Activated naive CD8-positive, alpha-beta T cell treated with anti-CD3 and anti-CD28 coated beads, Interleukin-2, amount 10 ng/mL, durations not matched to agents 7 days and 5 days (primary cell): ENCODE measurements at regions not wholly inside any gene's neighbourhood (a gene's known extent, or its start where the extent isn't known, plus 50 kb on each side); places are given as distances from the start of the nearest gene placed in this dataset.
A peak's percentile ranks its signal among the peaks of the same experiment; 100 is the strongest.

ENCODE experiments used
- ATAC-seq: fragments of 150-1000 bp; cut with Tn5 transposase; one replicate; pipeline ENCODE4 v1.10.0; 2021; ENCODE audit warnings: low read depth, moderate library complexity
- POLR2A ChIA-PET: fragments of 350-600 bp; sonication (Branson Sonifier 250); formaldehyde crosslinking; loops from one replicate; lab custom pipeline; 2021; ENCODE audit warnings: antibody characterized with exemption; lab: Charles Lee
- DNase-seq: peaks from one replicate; pipeline ENCODE4 v3.0.0; 2021
- H3K27ac Mint-ChIP-seq: one replicate; pipeline ENCODE4 v1.8.0; 2022; ENCODE audit warnings: mild to moderate bottlenecking, mixed read lengths
- H3K27me3 Mint-ChIP-seq: one replicate; pipeline ENCODE4 v1.8.0; 2022; ENCODE audit warnings: mild to moderate bottlenecking, moderate library complexity, mixed read lengths
- H3K36me3 Mint-ChIP-seq: one replicate; pipeline ENCODE4 v1.8.0; 2021; ENCODE audit warnings: mild to moderate bottlenecking, mixed read lengths
- H3K4me1 Mint-ChIP-seq: one replicate; pipeline ENCODE4 v1.8.0; 2021; ENCODE audit warnings: mixed read lengths
- H3K4me3 Mint-ChIP-seq: one replicate; pipeline ENCODE4 v1.8.0; 2022; ENCODE audit warnings: mild to moderate bottlenecking, moderate library complexity, mixed read lengths
- H3K9me3 Mint-ChIP-seq: one replicate; pipeline ENCODE4 v1.8.0; 2021; ENCODE audit warnings: mixed read lengths

DNA sequence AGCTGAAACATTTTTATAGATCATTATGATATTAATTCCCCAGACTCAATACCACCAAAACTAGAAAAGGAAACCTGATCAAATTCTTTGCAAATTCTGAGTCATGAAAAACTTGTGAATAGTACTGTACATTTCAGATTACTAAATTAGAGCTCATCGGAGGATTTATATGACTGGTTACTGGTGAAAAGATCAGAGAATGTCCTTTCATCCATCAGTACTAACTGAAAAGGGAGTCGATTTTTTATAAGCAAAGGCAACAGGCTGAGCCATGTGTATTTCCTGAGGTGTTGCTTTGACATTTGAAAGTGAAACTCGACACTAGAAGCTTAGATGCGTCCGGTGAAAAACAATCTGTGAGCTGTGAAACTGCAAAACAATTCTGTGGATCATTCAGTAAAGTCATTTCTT is 155.7 kb downstream of the TNFSF18 start:
- POLR2A ChIA-PET: interaction anchor here (0.8 to 2.5 kb wide), 11 partner anchors 9 to 310 kb away, joined by 3 to 13 read pairs (median 4); no protein-coding TSS in a partner anchor
- H3K27me3 Mint-ChIP-seq: no peaks in the 10 kb centered on the region
- ATAC-seq: peak; percentile 88
- H3K4me1 Mint-ChIP-seq: peaks cover 36% of the 10 kb centered on the region
- peaks cover 9% of the 10 kb centered on the region for H3K36me3 Mint-ChIP-seq
- no peaks in the 10 kb centered on the region for H3K9me3 Mint-ChIP-seq
- DNase-seq: no peak
- H3K4me3 Mint-ChIP-seq: peak overlapping the region; percentile 75
- peak overlapping the region; percentile 92 for H3K27ac Mint-ChIP-seq

- H3K4me3 Mint-ChIP-seq: peak overlapping the region; percentile 30
- H3K27me3 Mint-ChIP-seq: no peaks in the 10 kb centered on the region
- H3K36me3 Mint-ChIP-seq: peaks cover 9% of the 10 kb centered on the region
- H3K27ac Mint-ChIP-seq: peak overlapping the region; percentile 22
- ATAC-seq: no peak
- POLR2A ChIA-PET: interaction anchor here (0.9 to 2.5 kb wide), 5 partner anchors 11 to 309 kb away, joined by 3 to 13 read pairs (median 4); no protein-coding TSS in a partner anchor
- no peaks in the 10 kb centered on the region for H3K9me3 Mint-ChIP-seq
- peaks cover 42% of the 10 kb centered on the region for H3K4me1 Mint-ChIP-seq
- no peak for DNase-seq
Measured at GRCh38 chr1:172895761-172896160, 155.0 kb downstream of the TNFSF18 start.

DNA sequence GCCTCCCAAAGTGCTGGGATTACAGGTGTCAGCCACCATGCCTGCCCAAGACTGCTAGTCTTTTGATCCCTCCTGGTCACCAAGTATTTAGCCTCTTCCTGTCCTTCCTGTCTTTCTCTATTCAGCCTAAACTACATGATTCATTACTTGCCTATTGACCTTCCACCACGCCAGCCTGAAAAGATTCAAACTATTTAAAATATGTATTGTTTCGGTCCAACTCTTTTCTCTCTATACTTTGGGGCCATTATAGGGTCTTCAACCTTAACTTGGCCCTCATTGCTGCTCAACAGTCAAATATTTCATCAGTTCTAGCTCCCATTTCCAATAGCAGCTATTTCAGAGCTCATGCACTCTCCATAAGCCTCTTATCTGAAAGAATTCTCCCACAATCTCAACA is 153.0 kb downstream of the TNFSF18 start:
- ATAC-seq (no peak), DNase-seq (no peak)
- Mint-ChIP-seq H3K27me3 (no peaks in the 10 kb centered on the region), H3K27ac (no peak overlapping the region), H3K9me3 (no peaks in the 10 kb centered on the region), H3K36me3 (peaks cover 9% of the 10 kb centered on the region), H3K4me1 (peaks cover 47% of the 10 kb centered on the region), H3K4me3 (no peak overlapping the region)
- POLR2A ChIA-PET: no interaction called here

GRCh38 chr1:172898866-172899265 is 151.9 kb downstream of the TNFSF18 start:
- POLR2A ChIA-PET: no interaction called here
- DNase-seq (no peak), ATAC-seq (no peak)
- Mint-ChIP-seq H3K4me1 (peaks cover 39% of the 10 kb centered on the region), H3K36me3 (peaks cover 11% of the 10 kb centered on the region), H3K9me3 (no peaks in the 10 kb centered on the region), H3K27me3 (no peaks in the 10 kb centered on the region), H3K4me3 (no peak overlapping the region), H3K27ac (no peak overlapping the region)

- peaks cover 31% of the 10 kb centered on the region for H3K4me1 Mint-ChIP-seq
- H3K9me3 Mint-ChIP-seq: peaks cover 5% of the 10 kb centered on the region
- POLR2A ChIA-PET: no interaction called here
- DNase-seq (no peak), ATAC-seq (no peak)
- H3K36me3 Mint-ChIP-seq: peaks cover 17% of the 10 kb centered on the region
- H3K4me3 Mint-ChIP-seq: peak overlapping the region; percentile 5
- no peaks in the 10 kb centered on the region for H3K27me3 Mint-ChIP-seq
- H3K27ac Mint-ChIP-seq: peak overlapping the region; percentile 0
Measured at GRCh38 chr1:172900376-172900997, 150.3 kb downstream of the TNFSF18 start.

- H3K4me1 Mint-ChIP-seq: peaks cover 37% of the 10 kb centered on the region
- H3K4me3 Mint-ChIP-seq: no peak overlapping the region
- peaks cover 6% of the 10 kb centered on the region for H3K9me3 Mint-ChIP-seq
- H3K27me3 Mint-ChIP-seq: no peaks in the 10 kb centered on the region
- H3K27ac Mint-ChIP-seq: no peak overlapping the region
- ATAC-seq (no peak), DNase-seq (no peak)
- peaks cover 17% of the 10 kb centered on the region for H3K36me3 Mint-ChIP-seq
- POLR2A ChIA-PET: no interaction called here
Measured at GRCh38 chr1:172902200-172902599, 148.5 kb downstream of the TNFSF18 start.

GRCh38 chr1:172902861-172903381 is 147.8 kb downstream of the TNFSF18 start:
- Mint-ChIP-seq H3K27me3 (no peaks in the 10 kb centered on the region), H3K4me3 (no peak overlapping the region), H3K27ac (no peak overlapping the region), H3K4me1 (peaks cover 39% of the 10 kb centered on the region), H3K36me3 (peaks cover 20% of the 10 kb centered on the region), H3K9me3 (peaks cover 9% of the 10 kb centered on the region)
- ATAC-seq (no peak), DNase-seq (no peak)
- POLR2A ChIA-PET: no interaction called here

DNA sequence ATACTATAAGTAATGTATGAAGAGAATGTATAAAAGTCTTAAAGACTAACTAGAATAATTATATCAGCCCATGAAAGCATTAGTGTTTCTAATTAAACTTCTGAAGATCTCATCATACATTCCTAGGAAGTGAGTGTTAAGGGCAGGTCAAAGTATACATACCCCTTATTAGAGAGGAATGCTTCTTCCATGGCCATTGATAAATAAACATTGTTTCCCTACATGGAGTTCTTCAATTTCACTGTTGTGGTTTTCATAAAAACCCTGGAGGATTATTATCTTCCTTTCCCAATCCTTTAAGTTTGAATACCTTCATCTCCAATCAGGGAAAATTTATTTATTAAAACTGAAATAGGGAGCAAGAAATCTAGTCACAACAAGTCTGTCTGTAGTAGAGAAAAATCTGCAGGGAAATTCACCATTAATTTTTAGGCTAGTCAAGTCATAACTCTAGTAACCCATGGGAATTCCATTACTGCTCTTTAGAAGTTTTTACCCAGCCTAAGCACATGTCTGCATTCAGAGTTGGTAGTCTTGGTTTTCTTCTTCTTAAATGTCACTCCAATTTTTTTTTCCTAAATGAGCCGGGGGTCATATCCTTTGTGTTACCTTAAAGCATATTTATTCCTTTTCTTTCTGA is 147.0 kb downstream of the TNFSF18 start:
- peaks cover 41% of the 10 kb centered on the region for H3K4me1 Mint-ChIP-seq
- H3K4me3 Mint-ChIP-seq: no peak overlapping the region
- H3K36me3 Mint-ChIP-seq: peaks cover 26% of the 10 kb centered on the region
- no peak for DNase-seq
- H3K9me3 Mint-ChIP-seq: peaks cover 12% of the 10 kb centered on the region
- ATAC-seq: no peak
- H3K27me3 Mint-ChIP-seq: no peaks in the 10 kb centered on the region
- POLR2A ChIA-PET: interaction anchor here (0.9 kb wide), 1 partner anchor 9 kb away, joined by 3 read pairs; no protein-coding TSS in a partner anchor
- H3K27ac Mint-ChIP-seq: no peak overlapping the region

- Mint-ChIP-seq H3K27ac (no peak overlapping the region), H3K36me3 (peaks cover 25% of the 10 kb centered on the region), H3K9me3 (peaks cover 12% of the 10 kb centered on the region), H3K4me3 (no peak overlapping the region), H3K4me1 (peaks cover 32% of the 10 kb centered on the region), H3K27me3 (no peaks in the 10 kb centered on the region)
- ATAC-seq (no peak), DNase-seq (no peak)
- POLR2A ChIA-PET: interaction anchor here (2.2 kb wide), 1 partner anchor 10 kb away, joined by 13 read pairs; no protein-coding TSS in a partner anchor
Measured at GRCh38 chr1:172905452-172905851, 145.3 kb downstream of the TNFSF18 start.

DNA sequence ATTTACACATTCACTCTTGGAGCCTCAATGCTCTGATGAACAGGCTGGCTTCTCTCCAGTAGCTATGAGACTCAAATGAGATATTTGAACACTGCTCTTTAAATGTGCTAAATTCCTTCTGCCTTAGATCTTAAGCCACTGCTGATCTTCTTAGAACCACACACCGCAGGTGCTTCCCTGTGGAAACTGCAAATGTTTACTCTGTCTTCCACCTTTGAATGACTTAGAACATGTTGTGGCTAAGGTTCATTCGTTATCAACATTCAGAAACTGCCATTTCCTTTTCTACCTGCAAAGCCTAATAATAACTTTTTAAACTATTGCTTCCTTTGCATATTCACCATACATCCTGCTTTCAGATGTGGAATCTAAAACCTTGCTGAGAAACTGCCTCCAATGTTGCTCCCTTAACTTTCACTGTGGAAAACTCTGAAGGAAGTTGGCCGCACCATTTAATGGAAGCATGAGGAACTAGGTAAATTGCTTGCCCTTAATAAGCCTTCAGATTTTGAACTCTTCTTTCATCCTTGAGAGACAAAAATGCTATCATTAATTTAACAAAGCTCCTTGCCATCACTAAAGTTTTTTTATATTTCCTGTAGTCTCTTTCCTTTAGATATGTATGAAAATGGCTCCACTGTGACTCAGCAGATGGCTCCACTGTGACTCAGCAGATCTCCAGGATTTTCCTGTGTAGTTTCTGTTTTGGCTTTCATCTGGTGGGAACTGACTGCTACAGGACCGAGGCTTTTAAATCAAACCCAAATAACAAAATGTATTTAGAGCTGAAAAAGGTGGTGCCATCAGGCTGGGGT is 143.8 kb downstream of the TNFSF18 start:
- POLR2A ChIA-PET: interaction anchor here (1.7 to 2.2 kb wide), 2 partner anchors 12 to 24 kb away, joined by 3 to 13 read pairs; no protein-coding TSS in a partner anchor
- peaks cover 25% of the 10 kb centered on the region for H3K4me1 Mint-ChIP-seq
- DNase-seq: no peak
- no peaks in the 10 kb centered on the region for H3K27me3 Mint-ChIP-seq
- H3K9me3 Mint-ChIP-seq: peaks cover 12% of the 10 kb centered on the region
- peaks cover 23% of the 10 kb centered on the region for H3K36me3 Mint-ChIP-seq
- peak; percentile 72 for ATAC-seq
- H3K4me3 Mint-ChIP-seq: peak overlapping the region; percentile 19
- H3K27ac Mint-ChIP-seq: peak overlapping the region; percentile 80

DNA sequence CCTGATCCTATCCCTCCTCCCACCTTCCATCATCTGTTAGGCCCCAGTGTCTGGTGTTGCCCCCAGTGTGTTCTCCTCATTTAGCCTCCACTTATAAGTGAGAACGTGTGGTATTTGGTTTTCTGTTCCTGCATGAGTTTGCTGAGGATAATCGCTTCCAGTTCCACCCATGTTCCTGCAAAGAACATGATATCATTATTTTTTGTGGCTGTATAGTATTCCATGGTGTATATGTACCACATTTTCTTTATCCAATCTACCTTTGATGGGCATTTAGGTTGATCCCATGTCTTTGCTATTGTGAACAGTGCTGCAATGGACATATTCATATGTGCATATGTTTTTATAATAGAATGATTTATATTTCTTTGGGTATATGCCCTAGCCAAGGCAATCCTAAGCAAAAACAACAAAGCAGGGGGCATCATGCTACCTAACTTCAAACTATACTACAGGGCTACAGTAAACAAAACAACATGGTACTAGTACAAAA is 142.9 kb downstream of the TNFSF18 start:
- peaks cover 14% of the 10 kb centered on the region for H3K9me3 Mint-ChIP-seq
- POLR2A ChIA-PET: interaction anchor here (1.7 to 2.2 kb wide), 2 partner anchors 13 to 25 kb away, joined by 3 to 13 read pairs; no protein-coding TSS in a partner anchor
- H3K27ac Mint-ChIP-seq: no peak overlapping the region

GRCh38 chr1:172909606-172910326 is 141.0 kb downstream of the TNFSF18 start:
- Mint-ChIP-seq H3K9me3 (peaks cover 22% of the 10 kb centered on the region), H3K4me1 (peaks cover 25% of the 10 kb centered on the region), H3K27ac (no peak overlapping the region), H3K4me3 (no peak overlapping the region), H3K27me3 (no peaks in the 10 kb centered on the region), H3K36me3 (peaks cover 34% of the 10 kb centered on the region)
- no peak for DNase-seq
- POLR2A ChIA-PET: interaction anchor here (1.0 kb wide), 1 partner anchor 71 kb away, joined by 3 read pairs; no protein-coding TSS in a partner anchor
- ATAC-seq: no peak

More for the DNA sequence above, 142.9 kb downstream of the TNFSF18 start:
- DNase-seq (no peak), ATAC-seq (no peak)
- H3K4me1 Mint-ChIP-seq: peaks cover 25% of the 10 kb centered on the region
- peaks cover 26% of the 10 kb centered on the region for H3K36me3 Mint-ChIP-seq
- H3K4me3 Mint-ChIP-seq: no peak overlapping the region
- no peaks in the 10 kb centered on the region for H3K27me3 Mint-ChIP-seq
